IgD-negative memory B cell (primary cell): ENCODE measurements at regions not wholly inside any gene's neighbourhood (a gene's known extent, or its start where the extent isn't known, plus 50 kb on each side); places are given as distances from the start of the nearest gene placed in this dataset.

ENCODE experiments used
- H3K27ac Mint-ChIP-seq, 3 donors: one replicate each; pipeline ENCODE4 v1.8.0; 2020 to 2022; ENCODE audit warnings: mild to moderate bottlenecking in 3 of 3, mixed read lengths in 3 of 3, moderate library complexity in 1 of 3
- H3K27me3 Mint-ChIP-seq: one replicate; pipeline ENCODE4 v1.8.0; 2021; ENCODE audit warnings: mixed read lengths
- H3K36me3 Mint-ChIP-seq: one replicate; pipeline ENCODE4 v1.8.0; 2020; ENCODE audit warnings: mild to moderate bottlenecking, mixed read lengths
- H3K4me1 Mint-ChIP-seq, 3 donors: one replicate each; pipeline ENCODE4 v1.8.0; 2020 to 2022; ENCODE audit warnings: mixed read lengths in 3 of 3, mild to moderate bottlenecking in 1 of 3
- H3K4me3 Mint-ChIP-seq, 4 donors: one replicate each; pipeline ENCODE4 v1.8.0; 2020 to 2022; ENCODE audit warnings: mild to moderate bottlenecking in 4 of 4, mixed read lengths in 4 of 4, moderate library complexity in 3 of 4
- H3K9me3 Mint-ChIP-seq, 3 donors: one replicate each; pipeline ENCODE4 v1.8.0; 2020 to 2021; ENCODE audit warnings: mixed read lengths in 3 of 3, mild to moderate bottlenecking in 1 of 3

DNA sequence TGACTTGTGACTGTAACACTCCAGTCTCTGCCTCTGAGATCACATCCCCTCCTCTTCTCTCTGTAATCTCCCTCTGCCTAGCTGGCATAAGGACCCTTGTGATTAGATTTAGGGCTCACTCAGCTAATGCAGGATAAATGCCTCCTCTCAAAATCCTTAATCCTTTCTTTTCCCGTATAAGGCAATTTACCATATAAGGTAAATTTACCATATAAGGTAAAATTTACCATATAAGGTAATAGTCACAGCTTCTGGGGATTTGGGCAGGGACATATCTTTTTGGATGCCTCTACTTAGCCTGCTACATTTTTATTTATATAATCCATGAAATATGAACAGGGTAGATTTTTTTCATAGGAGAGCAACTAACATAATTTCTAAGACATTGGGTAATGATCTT, 318.0 kb upstream of the PUM3 start:
- H3K4me1 Mint-ChIP-seq = no peaks in the 10 kb centered on the region

DNA sequence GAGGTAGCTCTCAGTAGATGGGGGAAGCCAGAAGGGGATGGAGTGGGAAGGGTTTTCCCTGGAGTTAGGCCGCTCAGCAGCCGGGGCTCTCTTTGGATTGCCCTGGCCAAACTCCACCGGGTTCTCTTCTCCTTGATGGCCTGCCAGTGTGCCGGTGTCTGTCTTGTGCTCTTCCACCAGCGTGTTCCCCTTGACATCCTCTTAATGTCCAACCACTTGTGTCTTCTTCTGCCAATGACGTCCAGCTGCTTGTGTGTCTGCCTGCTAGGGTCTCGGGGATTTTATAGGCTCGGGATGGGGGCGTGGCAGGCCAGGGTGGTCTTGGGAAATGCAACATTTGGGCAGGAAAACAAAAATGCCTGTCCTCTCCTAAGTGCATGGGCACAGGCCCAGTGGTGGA, 313.1 kb upstream of the PUM3 start:
- Mint-ChIP-seq H3K9me3 (peaks cover 0 to 2% (median 0%) of the 10 kb centered on the region in 3 donors), H3K27me3 (no peaks in the 10 kb centered on the region), H3K4me3 (no peak overlapping the region), H3K4me1 (no peaks in the 10 kb centered on the region), H3K36me3 (no peaks in the 10 kb centered on the region), H3K27ac (no peak overlapping the region)

More for the DNA sequence above, 318.0 kb upstream of the PUM3 start:
- H3K27ac Mint-ChIP-seq = no peak overlapping the region
- H3K27me3 Mint-ChIP-seq = no peaks in the 10 kb centered on the region
- no peaks in the 10 kb centered on the region for H3K36me3 Mint-ChIP-seq
- H3K4me3 Mint-ChIP-seq = no peak overlapping the region
- peaks cover 0 to 2% (median 0%) of the 10 kb centered on the region in 3 donors for H3K9me3 Mint-ChIP-seq

DNA sequence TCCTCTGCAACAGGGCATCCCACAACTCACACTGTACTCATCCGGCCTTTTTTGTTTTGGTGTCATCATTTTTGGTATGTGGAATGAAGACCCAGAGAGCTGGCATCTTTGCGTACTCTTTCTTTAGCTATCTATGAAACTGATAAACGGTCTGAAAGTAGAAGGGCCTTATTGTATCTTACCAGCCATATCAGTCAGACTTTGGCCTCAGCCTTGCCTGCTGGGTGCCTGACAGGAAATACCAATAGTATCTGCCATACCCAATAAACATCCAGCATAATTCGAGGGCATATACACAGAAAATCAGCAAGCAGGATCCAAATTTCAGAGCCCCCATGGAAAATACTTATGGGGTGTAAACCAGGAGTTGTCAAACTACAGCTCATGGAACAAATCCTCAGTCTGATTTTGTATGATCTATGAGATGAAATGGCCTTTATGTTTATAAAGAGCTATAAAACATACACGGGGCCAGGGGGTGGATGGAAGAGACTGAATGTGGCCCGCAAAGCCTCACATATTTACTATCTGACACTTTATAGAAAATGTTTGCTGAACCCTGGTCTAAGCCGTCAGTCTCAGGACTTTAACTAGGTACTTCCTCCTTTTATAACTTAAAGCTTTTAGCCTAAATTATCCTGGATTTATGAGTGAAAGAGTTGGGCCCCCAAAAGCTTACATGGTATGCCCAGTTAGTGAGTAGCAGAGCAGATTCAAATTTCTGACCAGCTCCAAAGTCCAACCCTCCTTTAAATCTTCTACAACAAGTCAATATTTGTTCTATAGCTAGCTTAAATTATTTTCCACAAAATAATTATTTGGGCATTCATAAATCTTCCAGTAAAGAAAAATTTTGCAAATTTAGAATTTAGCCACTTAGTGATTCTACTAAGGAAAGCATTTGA, 308.0 kb upstream of the PUM3 start:
- Mint-ChIP-seq H3K36me3 (no peaks in the 10 kb centered on the region), H3K27ac (no peak overlapping the region), H3K4me3 (no peak overlapping the region), H3K4me1 (no peaks in the 10 kb centered on the region), H3K27me3 (no peaks in the 10 kb centered on the region), H3K9me3 (no peaks in the 10 kb centered on the region)

DNA sequence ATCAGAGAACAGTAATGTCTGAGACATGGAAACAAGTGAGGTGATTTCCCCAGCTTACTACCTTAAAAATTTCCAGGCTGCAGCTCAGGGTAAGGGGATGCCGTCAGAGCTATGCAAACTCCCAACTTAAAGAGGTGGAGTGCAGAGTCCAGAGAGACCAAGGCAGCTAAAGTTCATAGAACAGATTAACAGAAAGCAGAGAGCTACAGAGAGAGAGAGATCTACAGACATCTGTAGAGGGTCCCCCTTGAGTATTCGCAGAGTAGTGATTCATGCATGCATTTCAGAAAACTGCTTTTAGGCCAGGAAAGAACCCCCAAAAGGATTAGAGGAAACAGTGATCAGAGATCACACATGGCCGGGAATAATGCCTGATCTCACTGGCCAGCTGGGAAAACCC, 306.2 kb upstream of the PUM3 start:
- Mint-ChIP-seq H3K27me3 (no peaks in the 10 kb centered on the region), H3K4me1 (no peaks in the 10 kb centered on the region), H3K36me3 (no peaks in the 10 kb centered on the region), H3K9me3 (no peaks in the 10 kb centered on the region), H3K4me3 (no peak overlapping the region), H3K27ac (no peak overlapping the region)

DNA sequence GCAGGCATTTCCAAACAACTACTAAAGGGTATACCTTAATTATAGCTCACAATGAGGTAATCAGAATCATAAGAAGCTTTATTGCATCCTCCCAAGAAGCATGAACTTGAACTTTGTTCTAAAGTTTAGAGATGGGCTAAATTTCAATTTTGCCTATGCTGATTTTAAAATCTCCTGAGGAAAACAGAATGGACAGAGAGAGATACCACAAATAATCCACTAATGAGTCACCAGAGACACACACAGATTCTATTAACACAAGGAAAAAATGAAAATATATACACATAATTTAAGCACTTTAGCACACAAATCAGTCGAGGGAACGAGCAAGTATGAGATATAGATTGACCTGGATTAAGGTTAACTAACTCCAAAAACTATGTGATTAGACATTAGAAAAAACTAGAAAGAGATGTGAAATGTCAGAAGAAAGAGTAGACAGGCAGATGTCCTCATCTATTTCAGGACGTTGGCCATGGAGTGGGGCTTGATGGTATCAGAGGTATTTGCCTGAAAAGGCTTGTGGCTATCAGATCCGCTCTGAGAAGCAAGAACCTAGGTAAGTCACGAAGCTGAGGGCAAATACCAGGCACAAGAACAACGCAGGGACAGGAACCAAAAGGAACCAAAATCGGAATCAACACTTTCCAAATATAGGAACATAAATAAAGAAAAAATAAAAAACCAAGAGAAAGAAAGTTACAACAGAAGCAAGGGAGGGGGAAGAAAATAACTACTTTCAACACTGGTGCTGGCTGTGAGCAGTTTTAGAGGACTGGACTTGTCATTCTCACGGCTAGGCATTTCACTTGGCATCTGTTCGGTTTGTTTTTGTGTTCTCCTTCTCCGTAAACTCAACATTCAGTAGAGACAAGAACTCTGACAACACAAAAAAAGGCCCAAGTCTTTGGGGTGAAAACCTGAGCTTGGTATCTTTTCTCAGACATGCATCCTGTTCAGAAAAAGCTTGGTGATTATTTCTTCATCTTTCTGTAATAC, 294.6 kb upstream of the PUM3 start:
- H3K27ac Mint-ChIP-seq = no peak overlapping the region
- peaks cover 1 to 14% (median 8%) of the 10 kb centered on the region in 3 donors for H3K9me3 Mint-ChIP-seq

DNA sequence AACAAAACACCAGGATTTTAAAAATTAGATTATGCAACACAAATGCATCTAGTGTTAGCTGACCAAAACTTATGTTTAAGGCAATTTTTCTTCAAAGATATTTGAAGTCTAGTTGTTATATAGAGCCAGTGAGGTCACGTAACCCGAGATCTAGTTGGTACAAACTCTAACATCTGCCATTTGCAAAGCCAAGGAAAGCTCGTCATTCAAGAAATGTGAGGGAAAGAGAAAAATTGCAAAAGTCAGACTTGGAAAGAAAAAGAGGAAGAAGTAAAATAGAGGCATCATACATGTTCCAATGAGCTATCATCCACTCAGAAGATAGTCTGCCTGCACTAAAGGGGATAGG, 293.4 kb upstream of the PUM3 start:
- H3K9me3 Mint-ChIP-seq = peaks cover 0 to 11% (median 8%) of the 10 kb centered on the region in 3 donors
- H3K27me3 Mint-ChIP-seq = peaks cover 2% of the 10 kb centered on the region
- no peaks in the 10 kb centered on the region for H3K4me1 Mint-ChIP-seq

More for the DNA sequence above, 294.6 kb upstream of the PUM3 start:
- H3K4me1 Mint-ChIP-seq = no peaks in the 10 kb centered on the region
- H3K4me3 Mint-ChIP-seq = no peak overlapping the region
- H3K36me3 Mint-ChIP-seq = peaks cover 2% of the 10 kb centered on the region
- peaks cover 2% of the 10 kb centered on the region for H3K27me3 Mint-ChIP-seq

DNA sequence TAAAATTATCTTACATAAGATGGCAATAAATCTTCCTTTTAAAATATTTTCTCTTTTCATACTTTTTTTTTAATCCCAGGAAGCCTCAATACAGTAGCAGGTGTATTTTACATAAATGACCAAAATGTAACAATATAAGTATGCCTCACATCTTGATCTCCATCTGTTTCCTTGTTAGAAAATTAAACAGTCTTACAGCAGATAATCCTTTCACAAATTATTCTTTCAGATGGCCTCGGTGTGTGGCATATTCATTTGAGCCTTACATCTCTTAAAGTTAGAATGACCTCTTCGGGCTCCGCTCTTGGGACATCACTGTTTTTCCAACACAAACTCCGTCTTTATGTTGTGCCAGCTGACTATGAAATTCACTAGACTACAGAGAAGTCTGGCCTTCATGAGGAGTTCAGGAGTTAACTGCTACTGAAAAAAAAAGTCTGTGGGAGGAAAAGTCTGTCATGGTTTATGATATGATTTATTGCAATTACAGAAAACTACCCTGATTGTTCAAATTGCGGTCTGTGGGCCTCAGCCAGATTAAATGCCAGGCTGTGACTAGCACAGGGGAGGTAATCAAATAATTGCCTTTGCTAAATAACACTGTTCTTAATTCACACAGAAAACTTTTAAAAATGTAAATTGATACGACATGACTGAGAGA, 292.9 kb upstream of the PUM3 start:
- Mint-ChIP-seq H3K27me3 (peaks cover 2% of the 10 kb centered on the region), H3K36me3 (peaks cover 2% of the 10 kb centered on the region), H3K4me1 (no peaks in the 10 kb centered on the region)

More for the DNA sequence above, 293.4 kb upstream of the PUM3 start:
- H3K27ac Mint-ChIP-seq = no peak overlapping the region
- peaks cover 2% of the 10 kb centered on the region for H3K36me3 Mint-ChIP-seq
- H3K4me3 Mint-ChIP-seq = no peak overlapping the region

DNA sequence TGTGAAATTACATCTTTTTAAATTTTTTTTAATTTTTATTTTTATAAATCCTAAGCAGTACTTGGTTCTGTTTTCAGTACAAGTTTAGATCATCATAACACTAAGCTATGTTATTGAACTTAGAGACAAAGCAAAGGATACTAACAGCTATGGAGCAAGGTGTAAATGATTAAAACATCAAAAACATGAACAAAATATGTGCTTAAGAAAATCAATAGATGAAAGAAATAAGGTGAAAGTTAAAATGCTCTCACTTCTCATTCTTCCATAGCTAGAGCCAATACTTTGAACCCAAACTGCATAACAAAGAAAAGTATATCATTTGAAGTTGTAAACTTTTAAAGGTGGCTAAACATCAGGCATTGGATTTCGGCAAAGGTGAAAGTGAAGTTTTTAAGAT, 292.3 kb upstream of the PUM3 start:
- peaks cover 4 to 11% (median 10%) of the 10 kb centered on the region in 3 donors for H3K9me3 Mint-ChIP-seq
- H3K27me3 Mint-ChIP-seq = peaks cover 2% of the 10 kb centered on the region
- H3K36me3 Mint-ChIP-seq = peaks cover 2% of the 10 kb centered on the region
- H3K4me1 Mint-ChIP-seq = no peaks in the 10 kb centered on the region
- H3K27ac Mint-ChIP-seq = no peak overlapping the region
- no peak overlapping the region for H3K4me3 Mint-ChIP-seq

More for the DNA sequence above, 292.9 kb upstream of the PUM3 start:
- no peak overlapping the region for H3K27ac Mint-ChIP-seq
- peaks cover 2 to 11% (median 10%) of the 10 kb centered on the region in 3 donors for H3K9me3 Mint-ChIP-seq
- H3K4me3 Mint-ChIP-seq = no peak overlapping the region

DNA sequence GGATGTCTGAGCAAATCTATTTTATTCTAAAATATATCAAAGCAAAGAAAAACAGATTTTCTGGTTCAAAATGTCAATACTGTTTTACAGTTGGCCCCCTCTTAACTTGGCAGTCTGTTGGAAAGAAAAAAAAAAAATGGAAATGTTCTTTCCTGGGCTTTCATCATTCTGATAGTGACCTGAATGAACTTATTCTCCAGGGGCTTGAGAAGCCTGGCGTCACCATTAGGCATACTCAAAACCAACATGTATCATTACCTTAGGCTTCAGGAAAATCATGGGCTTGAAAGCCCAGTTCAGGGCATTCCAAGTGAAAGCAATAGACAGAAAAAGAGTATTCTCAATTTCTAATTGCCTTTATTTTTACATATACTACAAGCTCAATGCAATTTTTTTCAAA, 283.7 kb upstream of the PUM3 start:
- Mint-ChIP-seq H3K36me3 (peaks cover 1% of the 10 kb centered on the region), H3K4me3 (no peak overlapping the region), H3K4me1 (no peaks in the 10 kb centered on the region), H3K27ac (no peak overlapping the region), H3K27me3 (peaks cover 3% of the 10 kb centered on the region), H3K9me3 (peaks cover 0 to 4% (median 2%) of the 10 kb centered on the region in 3 donors)

DNA sequence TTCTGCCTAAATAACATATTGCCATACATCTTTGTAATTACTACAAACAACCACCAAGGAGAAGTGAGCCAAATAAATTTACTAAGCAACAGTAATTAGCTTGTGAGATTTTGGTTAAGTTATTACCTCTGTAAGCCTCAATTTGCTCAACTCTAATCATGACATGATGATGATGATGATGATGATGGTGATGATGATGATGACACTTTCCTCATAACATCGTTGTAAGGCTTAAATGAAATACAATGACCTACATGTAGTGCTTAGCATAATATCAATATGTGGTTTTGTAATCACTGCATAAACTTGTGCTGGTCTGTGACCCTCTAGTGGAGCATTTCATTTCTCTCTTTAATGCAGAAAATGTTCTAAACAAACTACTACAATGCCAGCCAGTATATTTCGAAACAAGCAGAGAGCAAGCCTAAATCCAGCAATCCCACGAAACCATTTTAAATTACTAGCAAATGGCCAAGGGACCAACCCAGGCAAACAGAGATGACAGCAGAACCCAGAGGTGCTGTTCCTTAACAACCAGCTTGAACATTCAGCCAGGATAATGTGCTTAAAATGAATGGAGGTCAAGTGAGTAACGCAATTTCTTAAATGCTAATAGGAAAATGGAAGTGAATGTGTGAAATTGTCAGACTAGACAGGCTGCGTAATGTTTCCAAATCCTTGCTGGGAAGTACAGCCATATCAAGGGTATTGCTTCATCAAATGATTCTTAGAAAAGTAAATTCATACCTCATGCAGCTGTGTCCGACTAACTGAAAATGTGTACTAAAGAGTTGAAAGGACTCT, 281.9 kb upstream of the PUM3 start:
- H3K27me3 Mint-ChIP-seq = peaks cover 3% of the 10 kb centered on the region
- H3K9me3 Mint-ChIP-seq = no peaks in the 10 kb centered on the region
- no peak overlapping the region for H3K27ac Mint-ChIP-seq
- H3K4me3 Mint-ChIP-seq = no peak overlapping the region
- H3K4me1 Mint-ChIP-seq = no peaks in the 10 kb centered on the region
- peaks cover 1% of the 10 kb centered on the region for H3K36me3 Mint-ChIP-seq

DNA sequence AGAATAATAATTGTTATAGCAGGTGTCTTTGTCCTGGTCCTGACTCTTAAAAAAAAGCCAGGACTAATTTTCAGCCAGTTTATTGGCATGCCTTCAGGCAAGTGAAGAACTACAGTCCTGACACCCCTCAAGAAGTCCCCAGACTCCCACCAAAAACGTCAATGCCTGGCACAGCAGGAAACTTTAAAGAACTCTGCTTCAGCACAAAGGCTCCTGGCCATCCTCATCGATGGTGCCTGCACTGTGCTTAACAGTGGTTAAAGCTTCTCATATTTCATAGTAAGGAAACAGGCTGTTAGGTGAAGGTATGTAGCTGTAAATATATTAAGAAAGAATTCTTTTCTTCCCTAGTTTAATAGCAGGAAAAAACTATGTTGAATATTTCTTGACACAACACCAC, 280.1 kb upstream of the PUM3 start:
- Mint-ChIP-seq H3K27ac (no peak overlapping the region), H3K4me3 (no peak overlapping the region), H3K27me3 (peaks cover 3% of the 10 kb centered on the region), H3K9me3 (no peaks in the 10 kb centered on the region), H3K36me3 (peaks cover 1% of the 10 kb centered on the region), H3K4me1 (no peaks in the 10 kb centered on the region)

DNA sequence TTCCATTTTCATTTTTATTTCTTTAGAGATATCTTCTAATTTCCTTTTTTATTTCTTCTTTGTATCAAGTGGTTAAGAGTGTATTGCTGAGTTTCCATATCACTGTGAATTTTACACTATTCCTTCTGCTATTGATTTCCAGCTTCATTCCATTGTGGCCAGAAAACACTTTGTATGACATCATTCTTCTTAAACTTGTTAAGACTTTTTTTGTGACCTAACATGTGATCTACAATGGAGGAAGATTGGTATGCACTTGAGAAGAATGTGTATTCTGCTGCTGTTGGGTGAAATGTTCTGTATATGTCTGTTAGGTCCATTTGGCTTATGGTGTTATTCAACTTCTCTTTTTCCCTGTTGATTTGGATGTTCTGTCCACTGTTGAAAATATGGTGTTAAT, 274.2 kb upstream of the PUM3 start:
- Mint-ChIP-seq H3K27me3 (no peaks in the 10 kb centered on the region), H3K4me1 (no peaks in the 10 kb centered on the region), H3K9me3 (peaks cover 0 to 8% (median 1%) of the 10 kb centered on the region in 3 donors), H3K4me3 (no peak overlapping the region), H3K36me3 (no peaks in the 10 kb centered on the region), H3K27ac (no peak overlapping the region)

DNA sequence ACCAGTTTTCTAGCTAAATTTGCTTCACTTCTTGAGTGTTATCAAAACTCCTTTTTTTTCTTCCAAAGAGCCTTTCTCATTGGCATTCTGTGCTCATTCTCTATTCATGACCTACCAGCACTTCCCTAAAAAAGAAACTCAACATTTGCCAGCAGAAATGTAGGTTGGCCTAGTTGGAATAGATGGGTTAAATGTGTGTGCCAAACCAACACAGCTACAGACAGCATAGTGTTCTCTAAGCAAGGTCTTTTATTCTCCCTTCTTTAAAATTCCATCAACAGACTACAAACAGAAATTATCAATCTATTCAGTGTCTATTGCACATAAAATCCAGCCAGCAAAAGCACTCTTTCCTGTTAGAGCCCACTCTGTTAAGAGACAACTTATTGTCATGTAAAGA, 255.8 kb upstream of the PUM3 start:
- no peak overlapping the region for H3K4me3 Mint-ChIP-seq
- no peaks in the 10 kb centered on the region for H3K36me3 Mint-ChIP-seq
- peaks cover 0 to 3% (median 3%) of the 10 kb centered on the region in 3 donors for H3K9me3 Mint-ChIP-seq
- H3K27ac Mint-ChIP-seq = no peak overlapping the region
- no peaks in the 10 kb centered on the region for H3K4me1 Mint-ChIP-seq
- H3K27me3 Mint-ChIP-seq = peaks cover 2% of the 10 kb centered on the region

DNA sequence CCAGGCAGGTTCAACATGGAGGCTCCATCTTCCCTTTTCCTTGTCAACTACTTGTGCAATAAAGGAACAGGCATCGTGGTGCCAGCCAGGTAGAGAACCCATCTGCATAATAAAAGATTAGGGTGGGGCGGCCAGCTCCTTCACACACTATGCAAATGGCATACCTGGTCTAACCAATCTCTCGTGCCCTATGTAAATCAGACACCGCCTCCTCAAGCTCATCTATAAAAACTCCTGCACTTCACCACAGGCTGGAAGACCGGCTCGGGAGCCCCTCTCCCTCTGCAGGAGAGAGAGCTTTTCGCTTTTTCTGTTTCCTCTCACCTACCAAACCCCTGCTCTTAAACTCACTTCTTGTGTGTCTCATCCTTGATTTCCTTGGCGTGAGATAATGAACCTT, 244.3 kb upstream of the PUM3 start:
- peaks cover 0 to 2% (median 0%) of the 10 kb centered on the region in 3 donors for H3K9me3 Mint-ChIP-seq
- no peak overlapping the region for H3K27ac Mint-ChIP-seq
- no peaks in the 10 kb centered on the region for H3K27me3 Mint-ChIP-seq
- H3K36me3 Mint-ChIP-seq = no peaks in the 10 kb centered on the region
- H3K4me3 Mint-ChIP-seq = no peak overlapping the region
- no peaks in the 10 kb centered on the region for H3K4me1 Mint-ChIP-seq
